PC-9 (cell line): ENCODE measurements at regions not wholly inside any gene's neighbourhood (a gene's known extent, or its start where the extent isn't known, plus 50 kb on each side); places are given as distances from the start of the nearest gene placed in this dataset.

Experiments used
- EZH2 ChIP-seq: fragments of 200-600 bp; sonication (generic); IDR thresholded peaks from 2 replicates; pipeline ENCODE4 v1.8.0; 2017; ENCODE audit warnings: antibody characterized with exemption, low read depth
- TF ChIP-seq, protein P1 (sequence below): fragments of 200-600 bp; sonication (generic); conservative IDR thresholded peaks from 2 replicates; pipeline ENCODE4 v1.6.1; 2017; ENCODE audit warnings: mixed run types, antibody characterized with exemption, mild to moderate bottlenecking, moderate library complexity

DNA sequence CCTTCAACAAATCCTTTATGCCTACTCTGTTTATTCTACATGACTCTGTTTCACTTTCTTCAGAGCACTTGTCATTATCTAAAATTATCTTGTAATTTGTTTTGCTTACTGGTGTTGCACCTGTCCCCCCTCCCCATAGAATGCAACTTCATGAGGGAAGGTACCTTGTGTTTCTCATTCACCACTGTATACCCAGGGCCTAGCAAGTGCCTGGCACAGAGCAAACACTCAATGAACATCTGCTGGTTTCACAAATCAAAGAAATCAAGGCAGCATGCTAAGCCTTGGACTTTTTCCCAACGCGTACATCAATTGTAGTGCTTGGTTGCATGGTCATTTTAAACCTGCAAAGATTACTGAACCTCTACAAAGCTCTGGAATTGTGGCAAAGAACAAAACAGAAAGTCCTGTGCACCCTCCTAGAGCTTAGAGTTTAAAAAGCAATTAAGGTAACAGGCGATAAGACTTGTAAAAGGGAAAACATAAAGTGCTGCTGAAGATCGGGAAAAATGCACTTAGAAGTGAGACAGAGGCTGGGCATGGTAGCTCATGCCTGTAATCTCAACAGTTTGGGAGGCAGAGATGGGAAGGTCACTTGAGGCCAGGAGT lies 479.1 kb downstream of the MED13L start:
- TF ChIP-seq, protein P1, sequence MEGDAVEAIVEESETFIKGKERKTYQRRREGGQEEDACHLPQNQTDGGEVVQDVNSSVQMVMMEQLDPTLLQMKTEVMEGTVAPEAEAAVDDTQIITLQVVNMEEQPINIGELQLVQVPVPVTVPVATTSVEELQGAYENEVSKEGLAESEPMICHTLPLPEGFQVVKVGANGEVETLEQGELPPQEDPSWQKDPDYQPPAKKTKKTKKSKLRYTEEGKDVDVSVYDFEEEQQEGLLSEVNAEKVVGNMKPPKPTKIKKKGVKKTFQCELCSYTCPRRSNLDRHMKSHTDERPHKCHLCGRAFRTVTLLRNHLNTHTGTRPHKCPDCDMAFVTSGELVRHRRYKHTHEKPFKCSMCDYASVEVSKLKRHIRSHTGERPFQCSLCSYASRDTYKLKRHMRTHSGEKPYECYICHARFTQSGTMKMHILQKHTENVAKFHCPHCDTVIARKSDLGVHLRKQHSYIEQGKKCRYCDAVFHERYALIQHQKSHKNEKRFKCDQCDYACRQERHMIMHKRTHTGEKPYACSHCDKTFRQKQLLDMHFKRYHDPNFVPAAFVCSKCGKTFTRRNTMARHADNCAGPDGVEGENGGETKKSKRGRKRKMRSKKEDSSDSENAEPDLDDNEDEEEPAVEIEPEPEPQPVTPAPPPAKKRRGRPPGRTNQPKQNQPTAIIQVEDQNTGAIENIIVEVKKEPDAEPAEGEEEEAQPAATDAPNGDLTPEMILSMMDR = no peak
- no peak for TF ChIP-seq EZH2
